ENCODE measurements at regions not wholly inside any gene's neighbourhood (a gene's known extent, or its start where the extent isn't known, plus 50 kb on each side); places are given as distances from the start of the nearest gene placed in this dataset.

DNA sequence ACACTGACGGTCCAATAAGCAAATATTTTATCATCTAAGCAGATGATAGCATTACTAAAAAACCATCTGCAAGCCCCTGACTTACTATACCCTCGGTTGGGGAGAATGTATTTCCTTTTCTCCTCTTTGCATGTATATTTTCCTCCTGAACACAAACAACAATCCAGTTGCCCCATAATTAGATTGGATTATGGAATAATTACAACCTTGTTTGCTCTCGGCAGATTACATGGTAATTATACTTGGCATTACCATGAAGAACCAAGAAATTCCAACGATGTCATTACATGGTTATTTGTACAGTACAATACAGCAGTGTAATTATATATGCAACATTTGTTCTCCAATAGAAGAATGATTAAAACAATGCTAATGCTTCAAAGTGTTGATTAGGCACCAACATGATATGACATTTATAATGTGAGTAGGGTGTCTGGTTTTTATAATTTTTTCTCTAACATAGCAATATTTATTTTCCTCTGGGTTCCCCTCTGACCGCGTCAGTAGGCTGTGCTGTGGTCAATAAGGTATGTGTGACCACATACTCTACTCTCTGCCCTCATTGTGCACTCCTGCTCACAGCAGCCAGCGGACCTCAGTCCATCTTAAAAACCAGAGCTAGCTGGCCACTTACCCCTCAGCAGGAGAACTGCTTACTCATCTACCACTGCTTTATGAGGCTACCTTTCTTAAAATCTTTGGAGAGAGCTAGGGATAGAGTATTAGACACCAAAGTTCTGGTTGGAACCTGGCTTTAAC, 176.1 kb downstream of the INSIG2 start:
- FAIRE-seq, result no peak
- peak overlapping the region; percentile 38 for H3K27ac Mint-ChIP-seq (ENCODE audit: unreplicated experiment)
- no peak overlapping the region for H2AFZ ChIP-seq (ENCODE audit: low read depth, low read length)

DNA sequence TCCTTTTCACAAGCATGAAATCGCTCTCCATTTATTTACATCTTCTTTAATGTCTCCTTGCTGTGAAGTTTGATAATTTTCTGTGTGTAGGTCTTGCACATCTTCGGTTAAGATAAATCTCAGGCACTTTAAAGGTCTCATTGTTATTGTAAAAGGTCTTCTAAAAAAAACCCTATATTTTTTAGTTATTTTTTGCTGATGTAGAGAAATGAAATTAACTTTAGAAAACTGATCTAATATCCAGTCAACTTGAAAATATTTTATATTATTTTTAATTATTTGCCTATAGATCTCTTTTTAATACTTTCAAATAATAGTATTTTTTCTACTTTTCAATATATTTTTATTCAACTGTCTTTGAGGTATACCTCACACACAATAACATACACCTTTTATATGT, 169.4 kb downstream of the INSIG2 start:
- no peak overlapping the region for H3K9ac ChIP-seq (ENCODE audit: low read length)
- Mint-ChIP-seq H3K36me3 (ENCODE audit: low read depth, unreplicated experiment) (no peaks in the 10 kb centered on the region), H3K9me3 (ENCODE audit: unreplicated experiment) (peaks cover 2% of the 10 kb centered on the region), H3K4me3 (ENCODE audit: unreplicated experiment) (no peak overlapping the region), H3K4me1 (ENCODE audit: low read depth, unreplicated experiment) (no peaks in the 10 kb centered on the region), H3K27me3 (ENCODE audit: low read depth, unreplicated experiment) (peaks cover 13% of the 10 kb centered on the region), H3K27ac (ENCODE audit: unreplicated experiment) (no peak overlapping the region)
- no peaks in the 10 kb centered on the region for H3K27me3 ChIP-seq (ENCODE audit: insufficient read depth, low read length)
- TF ChIP-seq, protein P1, sequence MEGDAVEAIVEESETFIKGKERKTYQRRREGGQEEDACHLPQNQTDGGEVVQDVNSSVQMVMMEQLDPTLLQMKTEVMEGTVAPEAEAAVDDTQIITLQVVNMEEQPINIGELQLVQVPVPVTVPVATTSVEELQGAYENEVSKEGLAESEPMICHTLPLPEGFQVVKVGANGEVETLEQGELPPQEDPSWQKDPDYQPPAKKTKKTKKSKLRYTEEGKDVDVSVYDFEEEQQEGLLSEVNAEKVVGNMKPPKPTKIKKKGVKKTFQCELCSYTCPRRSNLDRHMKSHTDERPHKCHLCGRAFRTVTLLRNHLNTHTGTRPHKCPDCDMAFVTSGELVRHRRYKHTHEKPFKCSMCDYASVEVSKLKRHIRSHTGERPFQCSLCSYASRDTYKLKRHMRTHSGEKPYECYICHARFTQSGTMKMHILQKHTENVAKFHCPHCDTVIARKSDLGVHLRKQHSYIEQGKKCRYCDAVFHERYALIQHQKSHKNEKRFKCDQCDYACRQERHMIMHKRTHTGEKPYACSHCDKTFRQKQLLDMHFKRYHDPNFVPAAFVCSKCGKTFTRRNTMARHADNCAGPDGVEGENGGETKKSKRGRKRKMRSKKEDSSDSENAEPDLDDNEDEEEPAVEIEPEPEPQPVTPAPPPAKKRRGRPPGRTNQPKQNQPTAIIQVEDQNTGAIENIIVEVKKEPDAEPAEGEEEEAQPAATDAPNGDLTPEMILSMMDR (IDR thresholded peaks at IDR 0.05; ENCODE audit: insufficient read depth, low read depth, low read length), result no peak
- TF ChIP-seq EZH2 (IDR thresholded peaks at IDR 0.05; ENCODE audit: insufficient read depth, low read length), result no peak
- no peaks in the 10 kb centered on the region for H3K79me2 ChIP-seq (ENCODE audit: insufficient read depth, low read length)
- no peaks in the 10 kb centered on the region for H3K36me3 ChIP-seq (ENCODE audit: insufficient read depth, low read length)
- H2AFZ ChIP-seq (ENCODE audit: low read depth, low read length), result no peak overlapping the region
- no peaks in the 10 kb centered on the region for H3K4me1 ChIP-seq (ENCODE audit: insufficient read depth, low read length)
- FAIRE-seq (no peak), DNase-seq (ENCODE audit: low read depth) (no peak)
- no peaks in the 10 kb centered on the region for H4K20me1 ChIP-seq (ENCODE audit: insufficient read depth, low read length)
- no peak overlapping the region for H3K4me2 ChIP-seq (ENCODE audit: low read length)
- no peaks in the 10 kb centered on the region for H3K9me3 ChIP-seq (ENCODE audit: insufficient read depth, low read depth, low read length)
- no peak overlapping the region for H3K4me3 ChIP-seq (ENCODE audit: insufficient read depth, low read depth, low read length)
- no peak overlapping the region for H3K27ac ChIP-seq (ENCODE audit: low read depth, low read length)

More for the DNA sequence above, 176.1 kb downstream of the INSIG2 start:
- no peak overlapping the region for H3K27ac ChIP-seq (ENCODE audit: low read depth, low read length)
- H3K4me1 Mint-ChIP-seq (ENCODE audit: low read depth, unreplicated experiment), result peaks cover 19% of the 10 kb centered on the region
- no peaks in the 10 kb centered on the region for H3K36me3 Mint-ChIP-seq (ENCODE audit: low read depth, unreplicated experiment)
- peaks cover 2% of the 10 kb centered on the region for H3K9me3 Mint-ChIP-seq (ENCODE audit: unreplicated experiment)
- H3K9me3 ChIP-seq (ENCODE audit: insufficient read depth, low read depth, low read length), result no peaks in the 10 kb centered on the region
- peaks cover 30% of the 10 kb centered on the region for H3K27me3 Mint-ChIP-seq (ENCODE audit: low read depth, unreplicated experiment)
- H3K9ac ChIP-seq (ENCODE audit: low read length), result no peak overlapping the region
- no peaks in the 10 kb centered on the region for H3K27me3 ChIP-seq (ENCODE audit: insufficient read depth, low read length)
- H3K79me2 ChIP-seq (ENCODE audit: insufficient read depth, low read length), result no peaks in the 10 kb centered on the region
- no peak overlapping the region for H3K4me3 Mint-ChIP-seq (ENCODE audit: unreplicated experiment)
- H3K4me3 ChIP-seq (ENCODE audit: insufficient read depth, low read depth, low read length), result no peak overlapping the region
- TF ChIP-seq EZH2 (IDR thresholded peaks at IDR 0.05; ENCODE audit: insufficient read depth, low read length), result no peak
- TF ChIP-seq, protein P1 (IDR thresholded peaks at IDR 0.05; ENCODE audit: insufficient read depth, low read depth, low read length), result no peak
- DNase-seq (ENCODE audit: low read depth), result peak; percentile 70
- H4K20me1 ChIP-seq (ENCODE audit: insufficient read depth, low read length), result no peaks in the 10 kb centered on the region
- no peaks in the 10 kb centered on the region for H3K36me3 ChIP-seq (ENCODE audit: insufficient read depth, low read length)
- no peak overlapping the region for H3K4me2 ChIP-seq (ENCODE audit: low read length)
- H3K4me1 ChIP-seq (ENCODE audit: insufficient read depth, low read length), result no peaks in the 10 kb centered on the region

DNA sequence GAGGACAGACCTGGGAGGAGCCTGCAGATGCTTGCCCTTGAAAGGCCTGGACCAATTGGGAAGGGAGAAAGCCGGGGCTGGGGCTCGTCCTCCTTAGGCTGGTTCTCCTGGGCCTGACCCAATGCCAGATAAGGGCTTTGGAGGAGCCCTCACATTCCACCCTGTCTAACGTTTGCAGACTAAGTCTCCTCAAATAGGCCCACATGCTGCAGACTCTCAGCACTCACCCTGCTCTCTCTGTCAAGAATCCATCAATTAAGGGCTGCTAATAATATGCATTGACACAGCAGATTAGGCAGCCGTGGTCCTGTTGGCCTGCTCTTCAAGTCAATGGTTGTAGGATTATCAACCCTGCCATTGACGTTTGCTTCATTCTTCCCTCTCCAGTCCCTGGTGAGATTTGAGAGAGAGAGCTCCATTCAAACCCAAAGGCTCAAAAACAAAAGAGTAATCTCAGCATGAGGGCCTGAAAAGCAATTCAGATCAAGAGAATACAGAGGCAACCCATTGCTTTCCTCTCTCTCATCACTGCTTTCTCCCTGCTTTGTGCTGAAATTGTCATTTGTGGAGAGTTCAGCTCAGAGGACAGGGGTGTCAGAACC, 167.6 kb downstream of the INSIG2 start:
- no peak overlapping the region for H3K9ac ChIP-seq (ENCODE audit: low read length)
- no peak overlapping the region for H3K27ac ChIP-seq (ENCODE audit: low read depth, low read length)

More for the DNA sequence above, 167.6 kb downstream of the INSIG2 start:
- Histone ChIP-seq H3K4me1 (ENCODE audit: insufficient read depth, low read length) (peaks cover under 1% of the 10 kb centered on the region), H4K20me1 (ENCODE audit: insufficient read depth, low read length) (no peaks in the 10 kb centered on the region), H3K36me3 (ENCODE audit: insufficient read depth, low read length) (no peaks in the 10 kb centered on the region), H2AFZ (ENCODE audit: low read depth, low read length) (no peak overlapping the region), H3K79me2 (ENCODE audit: insufficient read depth, low read length) (no peaks in the 10 kb centered on the region), H3K9me3 (ENCODE audit: insufficient read depth, low read depth, low read length) (no peaks in the 10 kb centered on the region), H3K27me3 (ENCODE audit: insufficient read depth, low read length) (no peaks in the 10 kb centered on the region), H3K4me3 (ENCODE audit: insufficient read depth, low read depth, low read length) (no peak overlapping the region), H3K4me2 (ENCODE audit: low read length) (no peak overlapping the region)
- Mint-ChIP-seq H3K27ac (ENCODE audit: unreplicated experiment) (no peak overlapping the region), H3K36me3 (ENCODE audit: low read depth, unreplicated experiment) (no peaks in the 10 kb centered on the region), H3K4me3 (ENCODE audit: unreplicated experiment) (no peak overlapping the region), H3K9me3 (ENCODE audit: unreplicated experiment) (no peaks in the 10 kb centered on the region), H3K4me1 (ENCODE audit: low read depth, unreplicated experiment) (peaks cover 7% of the 10 kb centered on the region), H3K27me3 (ENCODE audit: low read depth, unreplicated experiment) (peaks cover 13% of the 10 kb centered on the region)
- no peak for FAIRE-seq
- TF ChIP-seq, protein P1 (IDR thresholded peaks at IDR 0.05; ENCODE audit: insufficient read depth, low read depth, low read length), result no peak
- TF ChIP-seq EZH2 (IDR thresholded peaks at IDR 0.05; ENCODE audit: insufficient read depth, low read length), result no peak
- DNase-seq (ENCODE audit: low read depth), result no peak
